Peyer's patch (tissue), 4 donors: ENCODE measurements at regions not wholly inside any gene's neighbourhood (a gene's known extent, or its start where the extent isn't known, plus 50 kb on each side); places are given as distances from the start of the nearest gene placed in this dataset.

Experiments
- DNase-seq, 3 donors: peaks; one replicate each; pipeline ENCODE4 v3.0.0-alpha.2; 2017 to 2019
- H3K27ac ChIP-seq, 4 donors: fragments of 200-600 bp; sonication (generic); one replicate each; pipeline ENCODE4 v1.5.1; 2016 to 2019
- H3K27me3 ChIP-seq, 2 donors: fragments of 200-600 bp; sonication (generic); one replicate each; pipeline ENCODE4 v1.5.1; 2019
- H3K36me3 ChIP-seq, 3 donors: fragments of 200-600 bp; sonication (generic); one replicate each; pipeline ENCODE4 v1.5.1; 2016 to 2019
- H3K4me1 ChIP-seq, 4 donors: fragments of 200-600 bp; sonication (generic); one replicate each; pipeline ENCODE4 v1.5.1; 2016 to 2019
- H3K4me3 ChIP-seq, 4 donors: fragments of 200-600 bp; sonication (generic); 1 replicate in 3 of 4; 2 replicates in 1 of 4; pipeline ENCODE4 v1.5.1; 2016 to 2019; ENCODE audit warnings: mild to moderate bottlenecking in 1 of 4
- H3K9me3 ChIP-seq, 4 donors: fragments of 200-600 bp; sonication (generic); one replicate each; pipeline ENCODE4 v1.5.1; 2016 to 2019; ENCODE audit warnings: mild to moderate bottlenecking in 1 of 4
- POLR2A ChIP-seq, 2 donors: fragments of 450-650 bp; IDR thresholded peaks; one replicate each; pipeline ENCODE4 v1.5.1; 2017; ENCODE audit warnings: antibody characterized with exemption in 2 of 2, mild to moderate bottlenecking in 2 of 2, moderate library complexity in 2 of 2
- TF ChIP-seq, protein P1 (sequence below), 6 experiments: fragments of 450-650 bp in 4 of 6; fragments of 200-600 bp in 2 of 6; sonication (generic) in 1 of 6; IDR thresholded peaks; one replicate each; pipeline ENCODE4 v1.5.1; 2017 to 2019; ENCODE audit warnings: antibody characterized with exemption in 6 of 6, mild to moderate bottlenecking in 3 of 6, moderate library complexity in 1 of 6

- no peak overlapping the region for H3K4me3 ChIP-seq
- H3K27ac ChIP-seq, result no peak overlapping the region
- no peaks in the 10 kb centered on the region for H3K27me3 ChIP-seq
- H3K36me3 ChIP-seq, result no peaks in the 10 kb centered on the region
- peaks cover 0 to 8% (median 0%) of the 10 kb centered on the region in 4 donors for H3K9me3 ChIP-seq
- no peaks in the 10 kb centered on the region for H3K4me1 ChIP-seq
- TF ChIP-seq, protein P1, sequence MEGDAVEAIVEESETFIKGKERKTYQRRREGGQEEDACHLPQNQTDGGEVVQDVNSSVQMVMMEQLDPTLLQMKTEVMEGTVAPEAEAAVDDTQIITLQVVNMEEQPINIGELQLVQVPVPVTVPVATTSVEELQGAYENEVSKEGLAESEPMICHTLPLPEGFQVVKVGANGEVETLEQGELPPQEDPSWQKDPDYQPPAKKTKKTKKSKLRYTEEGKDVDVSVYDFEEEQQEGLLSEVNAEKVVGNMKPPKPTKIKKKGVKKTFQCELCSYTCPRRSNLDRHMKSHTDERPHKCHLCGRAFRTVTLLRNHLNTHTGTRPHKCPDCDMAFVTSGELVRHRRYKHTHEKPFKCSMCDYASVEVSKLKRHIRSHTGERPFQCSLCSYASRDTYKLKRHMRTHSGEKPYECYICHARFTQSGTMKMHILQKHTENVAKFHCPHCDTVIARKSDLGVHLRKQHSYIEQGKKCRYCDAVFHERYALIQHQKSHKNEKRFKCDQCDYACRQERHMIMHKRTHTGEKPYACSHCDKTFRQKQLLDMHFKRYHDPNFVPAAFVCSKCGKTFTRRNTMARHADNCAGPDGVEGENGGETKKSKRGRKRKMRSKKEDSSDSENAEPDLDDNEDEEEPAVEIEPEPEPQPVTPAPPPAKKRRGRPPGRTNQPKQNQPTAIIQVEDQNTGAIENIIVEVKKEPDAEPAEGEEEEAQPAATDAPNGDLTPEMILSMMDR (IDR thresholded peaks at IDR 0.05), result no peak
- no peak for TF ChIP-seq POLR2A (IDR thresholded peaks at IDR 0.05)
- DNase-seq, result no peak
Observed at GRCh38 chr13:46490129-46490528, 62.8 kb upstream of the LRCH1 start.

- no peaks in the 10 kb centered on the region for H3K36me3 ChIP-seq
Observed at GRCh38 chr13:46489586-46490023, 63.4 kb upstream of the LRCH1 start.

GRCh38 chr13:46487748-46488147, 65.2 kb upstream of the LRCH1 start:
- no peaks in the 10 kb centered on the region for H3K4me1 ChIP-seq
- H3K27ac ChIP-seq, result no peak overlapping the region
- no peak for DNase-seq
- peaks cover 0 to 14% (median 0%) of the 10 kb centered on the region in 4 donors for H3K9me3 ChIP-seq
- H3K27me3 ChIP-seq, result no peaks in the 10 kb centered on the region
- H3K4me3 ChIP-seq, result no peak overlapping the region
- no peak for TF ChIP-seq POLR2A (IDR thresholded peaks at IDR 0.05)
- TF ChIP-seq, protein P1 (IDR thresholded peaks at IDR 0.05), result no peak
- H3K36me3 ChIP-seq, result no peaks in the 10 kb centered on the region

More at GRCh38 chr13:46489586-46490023, 63.4 kb upstream of the LRCH1 start:
- Histone ChIP-seq H3K27ac (no peak overlapping the region), H3K27me3 (no peaks in the 10 kb centered on the region), H3K4me1 (no peaks in the 10 kb centered on the region), H3K4me3 (no peak overlapping the region), H3K9me3 (peaks cover 0 to 8% (median 0%) of the 10 kb centered on the region in 4 donors)
- TF ChIP-seq, protein P1 (IDR thresholded peaks at IDR 0.05), result no peak
- TF ChIP-seq POLR2A (IDR thresholded peaks at IDR 0.05), result no peak
- no peak for DNase-seq

DNA sequence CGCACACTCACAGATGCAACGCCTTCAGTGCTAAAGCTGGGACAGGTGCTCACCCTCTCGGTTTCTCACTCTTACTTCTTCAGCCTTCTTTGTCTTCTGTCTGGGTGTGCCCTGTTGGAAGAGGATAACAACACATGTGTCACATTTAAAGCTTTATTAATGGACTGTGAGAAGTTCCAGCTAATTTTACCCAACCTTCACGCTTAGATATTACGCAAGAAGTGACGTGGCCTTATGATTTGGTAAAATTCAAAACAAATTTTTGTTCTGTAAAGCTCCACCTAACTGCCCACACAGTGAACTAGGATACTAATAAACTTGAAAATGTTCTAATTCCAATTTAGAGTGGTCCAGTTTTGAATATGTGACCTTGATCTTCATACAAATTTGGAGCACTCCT, 66.7 kb upstream of the LRCH1 start:
- Histone ChIP-seq H3K9me3 (peaks cover 0 to 16% (median 0%) of the 10 kb centered on the region in 4 donors), H3K4me1 (no peaks in the 10 kb centered on the region), H3K27me3 (no peaks in the 10 kb centered on the region), H3K4me3 (no peak overlapping the region), H3K36me3 (no peaks in the 10 kb centered on the region), H3K27ac (no peak overlapping the region)
- TF ChIP-seq POLR2A (IDR thresholded peaks at IDR 0.05), result no peak
- TF ChIP-seq, protein P1 (IDR thresholded peaks at IDR 0.05), result no peak
- no peak for DNase-seq

- Histone ChIP-seq H3K27ac (no peak overlapping the region), H3K36me3 (no peaks in the 10 kb centered on the region), H3K4me3 (no peak overlapping the region), H3K4me1 (no peaks in the 10 kb centered on the region), H3K27me3 (no peaks in the 10 kb centered on the region), H3K9me3 (peaks cover 0 to 16% (median 0%) of the 10 kb centered on the region in 4 donors)
- TF ChIP-seq POLR2A (IDR thresholded peaks at IDR 0.05), result no peak
- TF ChIP-seq, protein P1 (IDR thresholded peaks at IDR 0.05), result no peak
- DNase-seq, result no peak
Observed at GRCh38 chr13:46484561-46484960, 68.4 kb upstream of the LRCH1 start.

- H3K9me3 ChIP-seq, result peaks cover 0 to 14% (median 0%) of the 10 kb centered on the region in 4 donors
- TF ChIP-seq POLR2A (IDR thresholded peaks at IDR 0.05), result no peak
- TF ChIP-seq, protein P1 (IDR thresholded peaks at IDR 0.05), result no peak
- H3K27ac ChIP-seq, result no peak overlapping the region
- no peaks in the 10 kb centered on the region for H3K36me3 ChIP-seq
- DNase-seq, result no peak
- no peaks in the 10 kb centered on the region for H3K4me1 ChIP-seq
- H3K4me3 ChIP-seq, result no peak overlapping the region
- no peaks in the 10 kb centered on the region for H3K27me3 ChIP-seq
Observed at GRCh38 chr13:46481166-46481565, 71.8 kb upstream of the LRCH1 start.
